HEK293 (cell line): ENCODE measurements at regions not wholly inside any gene's neighbourhood (a gene's known extent, or its start where the extent isn't known, plus 50 kb on each side); places are given as distances from the start of the nearest gene placed in this dataset.

Source experiments
- CTCF ChIP-seq: fragments of 450-650 bp; formaldehyde crosslinking; IDR thresholded peaks from 2 replicates; pipeline ENCODE4 v1.5.1; 2016; ENCODE audit warnings: missing biosample characterization, missing genetic modification characterization
- TSHZ1 ChIP-seq: fragments of 450-650 bp; formaldehyde crosslinking; IDR thresholded peaks from 2 replicates; pipeline ENCODE4 v1.5.1; 2016; ENCODE audit warnings: missing biosample characterization, missing genetic modification characterization, borderline replicate concordance
- ZNF223 ChIP-seq: fragments of 450-650 bp; formaldehyde crosslinking; IDR thresholded peaks from 2 replicates; pipeline ENCODE4 v1.5.1; 2016; ENCODE audit warnings: missing biosample characterization, missing genetic modification characterization
- ZNF292 ChIP-seq: fragments of 450-650 bp; formaldehyde crosslinking; IDR thresholded peaks from 2 replicates; pipeline ENCODE4 v1.5.1; 2016; ENCODE audit warnings: low read depth, missing biosample characterization, missing genetic modification characterization, borderline replicate concordance

GRCh38 chr6:150525300-150525699 is 74.4 kb upstream of the PLEKHG1 start:
- TF ChIP-seq ZNF292 (tag by site-specific recombination), result no peak
- TF ChIP-seq ZNF223 (tag by site-specific recombination), result no peak
- TF ChIP-seq CTCF, result no peak
- TF ChIP-seq TSHZ1 (tag by site-specific recombination), result no peak
